ENCODE measurements at regions not wholly inside any gene's neighbourhood (a gene's known extent, or its start where the extent isn't known, plus 50 kb on each side); places are given as distances from the start of the nearest gene placed in this dataset.
"Not testable (repeated sequence)": the region's sequence is repeated elsewhere in the genome, so short reads cannot be mapped to it uniquely, and the experiment has no call there.

DNA sequence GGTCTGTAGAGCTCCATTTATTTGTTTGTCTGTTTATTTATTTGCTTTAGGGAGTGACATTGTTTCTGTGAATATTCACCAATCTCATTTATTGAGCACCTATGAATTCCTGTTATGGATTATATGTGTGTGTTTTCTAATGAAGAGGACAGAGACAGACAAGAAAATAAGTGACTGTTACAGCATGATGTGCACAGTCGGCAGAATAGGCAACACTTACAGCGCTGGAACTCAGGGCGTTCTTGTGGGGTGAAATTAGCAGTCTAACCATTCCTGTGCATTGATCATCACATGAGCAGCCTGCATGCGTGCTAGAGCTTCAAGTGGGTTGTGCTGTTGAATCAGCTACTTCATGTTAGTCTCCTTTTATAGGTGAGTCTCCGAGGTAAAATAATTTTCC is 960.7 kb downstream of the SLC4A3 start:
- 80 to 93% methylated on average over 5 of the region's 5 CpGs for WGBS, 2 donors
- Histone ChIP-seq H3K27ac (no peak overlapping the region), H3K9me3 (no peaks in the 10 kb centered on the region), H3K4me1 (no peaks in the 10 kb centered on the region), H3K4me3 (no peak overlapping the region), H3K36me3 (no peaks in the 10 kb centered on the region), H3K27me3 (peaks cover 0 to 13% (median 0%) of the 10 kb centered on the region in 4 donors)
- no peak for DNase-seq
- TF ChIP-seq, protein P1, sequence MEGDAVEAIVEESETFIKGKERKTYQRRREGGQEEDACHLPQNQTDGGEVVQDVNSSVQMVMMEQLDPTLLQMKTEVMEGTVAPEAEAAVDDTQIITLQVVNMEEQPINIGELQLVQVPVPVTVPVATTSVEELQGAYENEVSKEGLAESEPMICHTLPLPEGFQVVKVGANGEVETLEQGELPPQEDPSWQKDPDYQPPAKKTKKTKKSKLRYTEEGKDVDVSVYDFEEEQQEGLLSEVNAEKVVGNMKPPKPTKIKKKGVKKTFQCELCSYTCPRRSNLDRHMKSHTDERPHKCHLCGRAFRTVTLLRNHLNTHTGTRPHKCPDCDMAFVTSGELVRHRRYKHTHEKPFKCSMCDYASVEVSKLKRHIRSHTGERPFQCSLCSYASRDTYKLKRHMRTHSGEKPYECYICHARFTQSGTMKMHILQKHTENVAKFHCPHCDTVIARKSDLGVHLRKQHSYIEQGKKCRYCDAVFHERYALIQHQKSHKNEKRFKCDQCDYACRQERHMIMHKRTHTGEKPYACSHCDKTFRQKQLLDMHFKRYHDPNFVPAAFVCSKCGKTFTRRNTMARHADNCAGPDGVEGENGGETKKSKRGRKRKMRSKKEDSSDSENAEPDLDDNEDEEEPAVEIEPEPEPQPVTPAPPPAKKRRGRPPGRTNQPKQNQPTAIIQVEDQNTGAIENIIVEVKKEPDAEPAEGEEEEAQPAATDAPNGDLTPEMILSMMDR (IDR thresholded peaks at IDR 0.05): no peak
- no peak for TF ChIP-seq POLR2A (IDR thresholded peaks at IDR 0.05)
- intact Hi-C loops (cut with DNase I): no loop called here

DNA sequence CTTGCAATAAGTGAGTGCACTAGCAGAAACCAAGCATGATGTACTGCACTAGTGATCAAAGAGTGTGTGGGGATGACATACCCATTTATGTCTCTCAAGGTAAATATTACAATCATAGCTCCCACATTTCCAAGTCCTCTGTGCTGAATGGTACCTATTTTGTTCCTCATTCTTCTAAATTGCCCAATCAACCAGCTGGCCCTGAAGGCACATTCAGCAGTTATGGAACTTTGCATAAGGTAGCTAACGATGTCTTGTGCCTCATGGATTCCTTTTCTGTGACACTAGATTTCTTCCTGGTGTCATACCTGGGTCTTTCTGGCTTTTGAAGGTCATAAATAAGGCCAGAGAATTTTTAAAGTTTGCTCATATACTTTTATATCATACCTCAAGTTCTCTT is 963.0 kb downstream of the SLC4A3 start:
- H3K36me3 ChIP-seq: no peaks in the 10 kb centered on the region
- WGBS, 2 donors: 75 to 76% methylated on average over 1 of the region's 1 CpG
- intact Hi-C loops (cut with DNase I): no loop called here
- H3K27me3 ChIP-seq: peaks cover 0 to 13% (median 0%) of the 10 kb centered on the region in 4 donors
- no peak overlapping the region for H3K4me3 ChIP-seq
- DNase-seq: no peak
- no peaks in the 10 kb centered on the region for H3K9me3 ChIP-seq
- TF ChIP-seq, protein P1 (IDR thresholded peaks at IDR 0.05): no peak
- no peak for TF ChIP-seq POLR2A (IDR thresholded peaks at IDR 0.05)
- H3K27ac ChIP-seq: no peak overlapping the region
- no peaks in the 10 kb centered on the region for H3K4me1 ChIP-seq

DNA sequence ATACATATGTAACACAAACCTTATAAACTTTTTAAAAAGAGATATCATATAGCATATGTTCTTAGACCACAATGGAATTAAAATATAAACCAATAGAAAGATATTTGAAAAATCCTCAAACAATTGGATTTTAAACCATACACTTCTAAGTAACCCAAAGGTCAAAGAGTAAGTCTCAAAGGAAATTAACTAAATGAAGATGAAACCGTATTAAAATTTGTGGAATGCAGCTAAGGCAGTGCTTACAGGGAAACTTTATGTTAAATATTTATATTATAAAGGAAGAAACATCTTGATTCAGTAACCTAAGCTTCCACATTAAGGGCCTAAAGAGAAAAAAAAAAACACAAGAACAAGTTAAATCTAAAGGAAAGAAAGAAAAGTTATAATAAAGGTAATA is 966.1 kb downstream of the SLC4A3 start:
- H3K36me3 ChIP-seq: no peaks in the 10 kb centered on the region
- intact Hi-C loops (cut with DNase I): no loop called here
- H3K27me3 ChIP-seq: peaks cover 0 to 3% (median 0%) of the 10 kb centered on the region in 4 donors
- no peaks in the 10 kb centered on the region for H3K9me3 ChIP-seq
- H3K4me1 ChIP-seq: no peaks in the 10 kb centered on the region
- no peak for TF ChIP-seq POLR2A (IDR thresholded peaks at IDR 0.05)
- TF ChIP-seq, protein P1 (IDR thresholded peaks at IDR 0.05): no peak
- H3K4me3 ChIP-seq: no peak overlapping the region
- no peak for DNase-seq
- 52 to 71% methylated on average over 1 of the region's 1 CpG for WGBS, 2 donors
- no peak overlapping the region for H3K27ac ChIP-seq

DNA sequence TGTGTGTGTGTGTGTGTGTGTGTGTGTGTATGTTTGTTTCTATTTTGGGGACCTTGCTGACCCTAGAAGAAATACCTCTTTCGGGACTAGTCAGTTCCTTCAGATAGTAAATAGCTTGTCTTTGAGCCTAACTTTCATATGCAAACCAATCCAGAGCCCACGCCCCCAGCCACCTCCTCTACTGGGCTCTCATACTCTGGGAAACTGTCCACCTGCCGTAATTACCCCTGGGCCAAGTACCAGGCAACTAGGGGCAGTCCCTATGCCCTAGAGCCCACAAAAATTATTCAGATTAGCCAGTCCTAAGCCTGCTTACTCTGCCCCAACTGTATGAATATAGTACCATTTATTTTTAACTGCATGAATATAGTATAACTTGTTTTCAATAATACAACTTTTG is 970.4 kb downstream of the EPHA4 start:
- TF ChIP-seq, protein P1 (IDR thresholded peaks at IDR 0.05): no peak
- no peak for TF ChIP-seq POLR2A (IDR thresholded peaks at IDR 0.05)
- H3K36me3 ChIP-seq: no peaks in the 10 kb centered on the region
- no peaks in the 10 kb centered on the region for H3K4me1 ChIP-seq
- no peak for DNase-seq
- H3K9me3 ChIP-seq: no peaks in the 10 kb centered on the region
- no peak overlapping the region for H3K27ac ChIP-seq
- no peak overlapping the region for H3K4me3 ChIP-seq
- intact Hi-C loops (cut with DNase I): no loop called here
- WGBS, 2 donors: 54 to 59% methylated on average over 3 of the region's 3 CpGs
- no peaks in the 10 kb centered on the region for H3K27me3 ChIP-seq

DNA sequence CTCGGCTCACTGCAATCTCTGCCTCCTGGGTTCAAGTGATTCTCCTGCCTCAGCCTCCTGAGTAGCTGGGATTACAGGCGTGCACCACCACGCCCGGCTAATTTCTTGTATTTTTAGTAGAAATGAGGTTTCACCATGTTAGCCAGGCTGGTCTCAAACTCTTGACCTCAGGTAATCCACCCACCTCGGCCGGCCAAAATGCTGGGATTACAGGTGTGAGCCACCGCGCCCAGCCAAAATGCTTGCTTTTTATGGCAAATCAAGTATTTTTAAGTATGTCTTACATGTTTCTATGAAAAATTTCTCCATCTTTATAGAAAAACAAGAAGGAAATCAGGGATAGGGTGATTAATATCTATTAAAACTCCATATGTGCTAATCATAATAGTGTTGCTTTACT is 959.1 kb downstream of the EPHA4 start:
- intact Hi-C loops (cut with DNase I); H3K27ac ChIP-seq; H3K27me3 ChIP-seq; H3K36me3 ChIP-seq; H3K9me3 ChIP-seq; DNase-seq; H3K4me1 ChIP-seq; H3K4me3 ChIP-seq: not testable (repeated sequence)
- 93 to 94% methylated on average over 8 of the region's 8 CpGs for whole genome bisulfite sequencing, 2 donors

DNA sequence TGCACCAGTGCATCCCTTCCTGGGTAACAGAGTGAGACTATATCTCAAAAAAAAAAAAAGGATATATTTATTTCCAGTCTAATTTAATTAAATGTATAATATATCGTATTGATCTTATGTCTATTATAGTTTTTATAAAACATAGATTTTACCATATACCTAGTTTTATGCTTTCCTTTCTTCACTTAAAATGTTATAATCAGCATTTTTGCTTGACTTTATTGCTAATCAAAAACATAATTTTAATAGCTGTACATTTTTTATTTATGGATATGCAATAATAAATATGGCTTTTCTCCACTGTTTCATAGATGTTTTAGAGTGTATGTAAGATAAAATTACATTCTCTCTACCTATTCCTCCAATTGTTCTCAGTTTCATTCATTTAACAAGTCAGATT is 958.0 kb downstream of the EPHA4 start:
- 74 to 98% methylated on average over 1 of the region's 1 CpG for WGBS, 2 donors
- Histone ChIP-seq H3K9me3 (no peaks in the 10 kb centered on the region), H3K4me3 (no peak overlapping the region), H3K27me3 (no peaks in the 10 kb centered on the region), H3K4me1 (peaks cover 0 to under 1% (median 0%) of the 10 kb centered on the region in 3 donors), H3K36me3 (no peaks in the 10 kb centered on the region), H3K27ac (no peak overlapping the region)
- intact Hi-C loops (cut with DNase I): no loop called here
- DNase-seq: no peak
- TF ChIP-seq, protein P1 (IDR thresholded peaks at IDR 0.05): no peak
- TF ChIP-seq POLR2A (IDR thresholded peaks at IDR 0.05): no peak
